ENCODE measurements at regions not wholly inside any gene's neighbourhood (a gene's known extent, or its start where the extent isn't known, plus 50 kb on each side); places are given as distances from the start of the nearest gene placed in this dataset.

DNA sequence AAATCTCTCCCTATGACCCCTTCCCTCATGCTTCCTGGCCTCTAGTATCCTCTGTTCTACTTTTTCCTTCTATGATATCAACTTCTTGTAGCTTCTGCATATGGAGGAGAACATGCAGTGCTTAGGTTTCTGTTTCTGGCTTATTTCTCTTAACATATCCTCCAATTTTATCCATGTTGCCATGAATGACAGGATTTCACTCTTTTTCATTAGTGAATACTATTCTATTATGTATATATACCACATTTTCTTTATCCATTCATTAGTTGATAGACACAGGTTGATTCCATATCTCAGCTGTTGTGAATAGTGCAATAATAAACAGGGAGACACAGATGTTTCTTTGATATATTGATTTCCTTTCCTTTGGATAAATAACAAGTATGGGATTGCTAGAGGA, 123.3 kb upstream of the SESN3 start:
- TF ChIP-seq, protein P1, sequence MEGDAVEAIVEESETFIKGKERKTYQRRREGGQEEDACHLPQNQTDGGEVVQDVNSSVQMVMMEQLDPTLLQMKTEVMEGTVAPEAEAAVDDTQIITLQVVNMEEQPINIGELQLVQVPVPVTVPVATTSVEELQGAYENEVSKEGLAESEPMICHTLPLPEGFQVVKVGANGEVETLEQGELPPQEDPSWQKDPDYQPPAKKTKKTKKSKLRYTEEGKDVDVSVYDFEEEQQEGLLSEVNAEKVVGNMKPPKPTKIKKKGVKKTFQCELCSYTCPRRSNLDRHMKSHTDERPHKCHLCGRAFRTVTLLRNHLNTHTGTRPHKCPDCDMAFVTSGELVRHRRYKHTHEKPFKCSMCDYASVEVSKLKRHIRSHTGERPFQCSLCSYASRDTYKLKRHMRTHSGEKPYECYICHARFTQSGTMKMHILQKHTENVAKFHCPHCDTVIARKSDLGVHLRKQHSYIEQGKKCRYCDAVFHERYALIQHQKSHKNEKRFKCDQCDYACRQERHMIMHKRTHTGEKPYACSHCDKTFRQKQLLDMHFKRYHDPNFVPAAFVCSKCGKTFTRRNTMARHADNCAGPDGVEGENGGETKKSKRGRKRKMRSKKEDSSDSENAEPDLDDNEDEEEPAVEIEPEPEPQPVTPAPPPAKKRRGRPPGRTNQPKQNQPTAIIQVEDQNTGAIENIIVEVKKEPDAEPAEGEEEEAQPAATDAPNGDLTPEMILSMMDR (conservative IDR thresholded peaks at IDR 0.05; ENCODE audit: low read depth, low read length) = no peak
- TF ChIP-seq EZH2 (IDR thresholded peaks at IDR 0.05; ENCODE audit: low read length, unreplicated experiment) (no peak), EZH2phosphoT487 (IDR thresholded peaks at IDR 0.05; ENCODE audit: borderline replicate concordance, low read length) (no peak)
